ENCODE measurements at regions not wholly inside any gene's neighbourhood (a gene's known extent, or its start where the extent isn't known, plus 50 kb on each side); places are given as distances from the start of the nearest gene placed in this dataset.

GRCh38 chr4:115259642-115260041, 146.2 kb upstream of the NDST4 start:
- Histone ChIP-seq H3K4me3 (no peak overlapping the region), H3K9me3 (no peaks in the 10 kb centered on the region), H3K27ac (no peak overlapping the region), H3K27me3 (no peaks in the 10 kb centered on the region), H3K36me3 (no peaks in the 10 kb centered on the region), H3K4me1 (no peaks in the 10 kb centered on the region)
- TF ChIP-seq CTCF (IDR thresholded peaks at IDR 0.05) (no peak), POLR2AphosphoS5 (IDR thresholded peaks at IDR 0.05; ENCODE audit: insufficient read depth in 1 of 2, low read depth in 1 of 2) (no peak), POLR2A (IDR thresholded peaks at IDR 0.05) (no peak)
- no peak for DNase-seq (ENCODE audit: extremely low spot score in 2 of 2)
- intact Hi-C loops (cut with DNase I) = no loop called here

GRCh38 chr4:115249808-115250207, 136.4 kb upstream of the NDST4 start:
- no peak for TF ChIP-seq POLR2AphosphoS5 (IDR thresholded peaks at IDR 0.05; ENCODE audit: insufficient read depth in 1 of 2, low read depth in 1 of 2)
- no peak for TF ChIP-seq CTCF (IDR thresholded peaks at IDR 0.05)
- TF ChIP-seq POLR2A (IDR thresholded peaks at IDR 0.05) = no peak

GRCh38 chr4:115234405-115235093, 121.1 kb upstream of the NDST4 start:
- H3K36me3 ChIP-seq = no peaks in the 10 kb centered on the region
- intact Hi-C loops (cut with DNase I) = no loop called here
- no peak overlapping the region for H3K27ac ChIP-seq
- DNase-seq (ENCODE audit: extremely low spot score in 2 of 2) = no peak
- H3K27me3 ChIP-seq = no peaks in the 10 kb centered on the region
- H3K9me3 ChIP-seq = no peaks in the 10 kb centered on the region
- H3K4me1 ChIP-seq = no peaks in the 10 kb centered on the region
- H3K4me3 ChIP-seq = no peak overlapping the region
- TF ChIP-seq POLR2A (IDR thresholded peaks at IDR 0.05) = no peak
- no peak for TF ChIP-seq CTCF (IDR thresholded peaks at IDR 0.05)
- TF ChIP-seq POLR2AphosphoS5 (IDR thresholded peaks at IDR 0.05; ENCODE audit: insufficient read depth in 1 of 2, low read depth in 1 of 2) = no peak

More at GRCh38 chr4:115249808-115250207, 136.4 kb upstream of the NDST4 start:
- no peaks in the 10 kb centered on the region for H3K4me1 ChIP-seq
- no peaks in the 10 kb centered on the region for H3K36me3 ChIP-seq
- no peak overlapping the region for H3K27ac ChIP-seq
- no peaks in the 10 kb centered on the region for H3K9me3 ChIP-seq
- intact Hi-C loops (cut with DNase I) = no loop called here
- H3K27me3 ChIP-seq = no peaks in the 10 kb centered on the region
- no peak for DNase-seq (ENCODE audit: extremely low spot score in 2 of 2)
- no peak overlapping the region for H3K4me3 ChIP-seq

GRCh38 chr4:115233600-115233999, 120.2 kb upstream of the NDST4 start:
- Histone ChIP-seq H3K27me3 (no peaks in the 10 kb centered on the region), H3K9me3 (no peaks in the 10 kb centered on the region), H3K36me3 (no peaks in the 10 kb centered on the region), H3K27ac (no peak overlapping the region), H3K4me1 (no peaks in the 10 kb centered on the region), H3K4me3 (no peak overlapping the region)
- intact Hi-C loops (cut with DNase I) = no loop called here
- DNase-seq (ENCODE audit: extremely low spot score in 2 of 2) = no peak
- TF ChIP-seq POLR2AphosphoS5 (IDR thresholded peaks at IDR 0.05; ENCODE audit: insufficient read depth in 1 of 2, low read depth in 1 of 2) (no peak), CTCF (IDR thresholded peaks at IDR 0.05) (no peak), POLR2A (IDR thresholded peaks at IDR 0.05) (no peak)

- Histone ChIP-seq H3K27me3 (no peaks in the 10 kb centered on the region), H3K27ac (no peak overlapping the region), H3K4me3 (no peak overlapping the region), H3K36me3 (no peaks in the 10 kb centered on the region), H3K9me3 (no peaks in the 10 kb centered on the region), H3K4me1 (no peaks in the 10 kb centered on the region)
- intact Hi-C loops (cut with DNase I) = no loop called here
- TF ChIP-seq POLR2A (IDR thresholded peaks at IDR 0.05) (no peak), CTCF (IDR thresholded peaks at IDR 0.05) (no peak), POLR2AphosphoS5 (IDR thresholded peaks at IDR 0.05; ENCODE audit: insufficient read depth in 1 of 2, low read depth in 1 of 2) (no peak)
- no peak for DNase-seq (ENCODE audit: extremely low spot score in 2 of 2)
Observed at GRCh38 chr4:115229873-115230272, 116.5 kb upstream of the NDST4 start.

Measured in vagina (tissue), 2 donors.